T-helper 2 cell (primary cell): ENCODE measurements at regions not wholly inside any gene's neighbourhood (a gene's known extent, or its start where the extent isn't known, plus 50 kb on each side); places are given as distances from the start of the nearest gene placed in this dataset.
A peak's percentile ranks its signal among the peaks of the same experiment; 100 is the strongest.
"Not testable (repeated sequence)": the region's sequence is repeated elsewhere in the genome, so short reads cannot be mapped to it uniquely, and the experiment has no call there.

Source experiments
- DNase-seq, 5 experiments: peaks; one replicate each; pipeline versions ENCODE4 v3.0.0 to v3.0.0-alpha.2; 2012 to 2022

DNA sequence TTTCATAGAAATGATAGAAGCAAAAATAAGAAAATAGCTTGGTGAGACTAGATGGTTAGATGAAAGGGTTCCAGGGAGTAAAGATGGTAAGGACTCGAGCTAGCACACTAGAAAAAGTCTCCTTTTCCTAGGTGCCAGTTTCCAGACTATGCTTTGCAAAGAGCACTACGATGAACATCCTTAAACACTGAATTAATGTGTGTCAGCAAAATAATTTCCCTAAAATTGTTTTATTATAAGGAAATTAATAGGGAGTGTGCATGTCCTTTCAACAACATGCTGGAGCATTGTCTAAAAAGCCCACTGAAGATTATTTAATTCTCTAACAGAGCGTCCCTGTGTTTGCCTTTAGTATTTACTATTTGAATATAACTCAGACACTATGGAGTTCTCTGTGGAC lies 107.4 kb upstream of the NDUFV2 start:
- no peak for DNase-seq

GRCh38 chr18:8996771-8997432 lies 105.6 kb upstream of the NDUFV2 start:
- DNase-seq, result no peak

- no peak for DNase-seq
Measured at GRCh38 chr18:8997634-8998033, 104.9 kb upstream of the NDUFV2 start.

DNA sequence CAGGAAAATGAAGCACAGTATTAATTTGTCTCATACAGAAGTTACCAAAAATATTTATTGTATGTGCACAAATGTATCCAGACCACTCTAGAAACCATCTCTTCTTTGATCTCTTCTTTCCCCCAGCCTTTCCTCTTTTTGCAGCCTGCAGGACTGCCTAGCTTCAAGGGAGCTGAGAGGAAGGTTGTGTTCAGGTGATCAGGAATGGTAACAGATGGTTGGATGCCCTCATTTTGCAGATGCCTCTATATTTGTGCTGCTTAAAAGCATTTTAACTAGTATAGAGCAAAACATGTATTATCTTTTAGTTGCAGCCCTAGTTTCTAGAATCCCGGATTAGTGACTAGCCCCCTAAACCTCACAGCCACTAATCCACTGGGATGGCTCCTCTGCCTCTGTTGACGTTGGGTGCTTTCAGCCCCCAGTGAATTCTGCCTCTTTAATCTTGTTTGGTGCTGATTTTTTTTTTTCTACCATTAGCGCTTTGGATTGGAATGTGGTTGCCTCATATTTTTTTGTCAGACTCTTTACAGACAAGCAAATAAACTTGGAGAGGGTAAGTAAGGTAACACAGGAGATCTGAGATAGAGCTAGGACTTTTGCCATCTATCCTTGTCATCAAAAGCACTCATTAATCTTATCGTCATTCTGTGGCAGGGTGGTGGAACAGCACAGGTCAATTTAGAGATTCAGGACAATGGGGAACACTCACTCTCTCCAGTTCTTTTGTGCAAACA lies 103.8 kb upstream of the NDUFV2 start:
- DNase-seq, result no peak

DNA sequence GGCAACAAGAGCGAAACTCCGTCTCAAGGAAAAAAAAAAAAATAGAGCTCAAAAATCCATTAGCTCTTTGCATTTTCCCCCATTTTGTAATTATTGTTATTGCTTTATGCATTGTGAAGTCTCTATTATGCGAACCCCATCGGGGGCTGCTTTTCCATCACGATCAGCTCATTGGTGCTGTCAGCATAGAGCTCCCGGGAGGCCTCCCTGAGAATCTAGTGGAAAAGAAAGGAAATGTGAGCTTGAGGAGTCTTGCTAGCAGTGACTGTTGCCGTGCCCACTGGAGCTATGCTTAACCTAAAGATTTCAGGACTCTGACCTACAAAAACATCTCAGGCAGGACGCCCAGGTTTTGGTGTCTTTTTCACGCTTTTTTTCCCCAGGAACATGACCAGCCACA lies 102.6 kb upstream of the NDUFV2 start:
- DNase-seq, result no peak

GRCh38 chr18:9000733-9001132 lies 101.8 kb upstream of the NDUFV2 start:
- DNase-seq, result no peak

DNA sequence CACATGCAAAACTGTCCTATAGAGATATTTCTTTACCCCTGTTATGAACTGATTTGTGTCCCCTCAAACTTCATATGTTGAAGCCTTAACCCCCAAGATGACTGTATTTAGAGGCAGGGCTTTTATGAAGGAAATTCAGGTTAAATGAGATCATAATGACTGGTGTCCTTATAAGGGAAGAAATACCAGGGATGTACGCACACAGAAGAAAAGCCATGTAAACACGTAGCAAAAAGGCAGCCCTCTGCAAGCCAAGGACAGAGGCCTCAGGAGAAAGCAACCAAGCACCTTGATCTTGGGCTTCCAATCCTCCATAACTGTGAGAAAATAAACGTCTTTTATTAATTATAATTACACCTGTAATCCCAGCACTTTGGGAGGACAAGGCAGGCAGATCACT lies 101.3 kb upstream of the NDUFV2 start:
- DNase-seq, result no peak

DNA sequence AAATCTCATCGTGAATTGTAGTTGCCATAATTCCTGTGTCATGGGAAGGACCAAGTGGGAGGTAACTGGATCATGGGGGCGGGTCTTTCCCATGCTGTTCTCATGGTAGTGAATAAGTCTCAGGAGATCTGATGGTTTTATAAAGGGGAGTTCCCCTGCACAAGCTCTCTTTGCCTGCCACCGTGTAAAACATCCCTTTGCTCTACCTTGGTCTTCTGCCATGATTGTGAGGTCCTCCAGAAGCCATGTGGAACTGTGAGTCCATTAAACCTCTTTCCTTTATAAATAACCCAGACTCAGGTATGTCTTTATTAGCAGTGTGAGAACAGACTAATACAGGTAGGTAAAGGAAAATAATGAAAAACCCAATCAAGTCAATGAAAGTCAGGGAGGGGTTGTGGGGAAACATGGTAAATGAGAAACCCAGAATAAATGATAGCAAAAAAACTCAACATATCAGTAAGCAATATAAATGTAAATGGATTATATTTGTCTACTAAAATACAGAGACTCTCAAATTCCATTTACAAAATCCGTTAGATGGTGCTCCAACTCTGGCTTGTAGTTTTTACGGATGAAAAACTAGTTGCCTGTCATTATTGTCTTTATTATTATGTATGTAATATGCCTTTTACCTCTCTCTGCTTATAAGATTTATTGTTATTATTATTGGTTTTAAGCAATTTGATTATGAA lies 98.9 kb upstream of the NDUFV2 start:
- no peak for DNase-seq

DNA sequence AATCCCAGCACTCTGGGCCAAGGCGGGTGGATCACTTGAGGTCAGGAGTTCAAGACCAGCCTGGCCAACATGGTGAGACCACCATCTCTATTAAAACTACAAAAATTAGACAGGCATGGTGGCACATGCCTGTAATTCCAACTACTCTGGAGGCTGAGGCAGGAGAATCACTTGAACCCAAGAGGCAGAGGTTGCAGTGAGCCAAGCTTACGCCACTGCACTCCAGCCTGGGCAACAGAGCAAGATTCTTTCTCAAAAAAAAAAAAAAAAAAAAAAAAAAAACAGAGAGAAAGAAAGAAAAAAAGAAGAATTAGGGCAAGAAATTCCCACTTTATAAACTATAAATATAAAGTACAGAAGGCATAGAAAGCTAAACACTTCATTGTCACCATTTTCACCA lies 98.2 kb upstream of the NDUFV2 start:
- not testable (repeated sequence) for DNase-seq

- DNase-seq, result not testable (repeated sequence)
Measured at GRCh38 chr18:9007700-9008099, 94.8 kb upstream of the NDUFV2 start.

GRCh38 chr18:9008200-9008708 lies 94.2 kb upstream of the NDUFV2 start:
- DNase-seq, result no peak

- no peak for DNase-seq
Measured at GRCh38 chr18:9008709-9009635, 93.5 kb upstream of the NDUFV2 start.

DNA sequence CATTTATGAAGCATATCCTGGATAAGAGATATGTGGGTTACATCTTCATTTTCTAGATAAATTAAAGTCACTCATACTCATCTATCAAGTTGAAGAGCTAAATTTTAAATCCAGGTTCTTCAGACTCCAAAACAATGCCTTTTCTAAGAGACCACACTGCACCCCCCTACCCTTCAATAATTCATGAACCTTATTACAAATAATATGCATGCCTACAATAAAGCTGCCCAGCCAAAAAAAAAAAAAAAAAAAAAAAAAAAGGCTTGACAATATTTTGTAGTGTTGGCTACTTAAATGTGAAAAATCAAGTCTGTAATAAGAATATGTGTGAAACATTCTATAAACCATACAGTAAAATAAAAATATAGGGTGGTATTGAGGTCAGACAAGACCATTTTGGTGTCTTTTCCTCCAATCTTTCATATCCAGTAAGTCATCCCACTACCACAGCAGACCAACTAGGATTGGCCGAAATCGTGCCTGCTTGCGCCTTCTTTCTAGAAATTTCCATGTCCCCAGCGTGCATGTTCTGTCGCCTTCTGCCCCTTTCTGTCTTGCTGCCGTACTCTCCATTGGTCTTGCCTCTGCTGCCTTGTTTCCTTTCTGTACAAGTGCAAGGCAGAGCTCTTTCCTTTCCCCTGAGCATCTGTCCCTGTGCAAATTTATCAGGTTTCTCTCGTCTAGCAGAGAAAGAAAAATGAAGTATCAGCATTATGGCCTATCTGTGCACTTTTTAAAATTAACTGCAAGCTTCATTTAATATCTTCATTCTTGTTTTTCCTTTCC lies 92.6 kb upstream of the NDUFV2 start:
- no peak for DNase-seq

GRCh38 chr18:9011431-9011830 lies 91.1 kb upstream of the NDUFV2 start:
- DNase-seq, result no peak

GRCh38 chr18:9013926-9014373 lies 88.5 kb upstream of the NDUFV2 start:
- DNase-seq, result no peak

DNA sequence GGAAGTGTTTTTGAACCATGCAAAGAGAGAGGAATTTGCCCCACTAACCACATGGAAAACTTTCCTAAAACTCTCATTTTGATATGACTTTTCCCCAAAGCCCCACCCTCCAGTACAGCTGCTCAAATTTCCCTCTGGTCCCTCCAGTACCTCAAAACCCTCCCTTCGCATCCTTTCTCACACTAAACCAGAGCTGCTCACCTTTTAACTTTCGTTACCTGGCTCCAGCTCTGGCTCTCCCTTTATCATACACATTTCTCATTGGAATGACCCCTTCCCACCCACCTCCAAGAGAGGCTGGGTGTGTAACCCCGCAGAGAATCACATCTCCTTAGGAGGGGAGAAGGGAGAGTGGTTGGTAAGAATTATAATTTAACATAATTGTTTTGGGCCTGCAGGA lies 86.8 kb upstream of the NDUFV2 start:
- no peak for DNase-seq

GRCh38 chr18:9016633-9017166 lies 85.8 kb upstream of the NDUFV2 start:
- no peak for DNase-seq

DNA sequence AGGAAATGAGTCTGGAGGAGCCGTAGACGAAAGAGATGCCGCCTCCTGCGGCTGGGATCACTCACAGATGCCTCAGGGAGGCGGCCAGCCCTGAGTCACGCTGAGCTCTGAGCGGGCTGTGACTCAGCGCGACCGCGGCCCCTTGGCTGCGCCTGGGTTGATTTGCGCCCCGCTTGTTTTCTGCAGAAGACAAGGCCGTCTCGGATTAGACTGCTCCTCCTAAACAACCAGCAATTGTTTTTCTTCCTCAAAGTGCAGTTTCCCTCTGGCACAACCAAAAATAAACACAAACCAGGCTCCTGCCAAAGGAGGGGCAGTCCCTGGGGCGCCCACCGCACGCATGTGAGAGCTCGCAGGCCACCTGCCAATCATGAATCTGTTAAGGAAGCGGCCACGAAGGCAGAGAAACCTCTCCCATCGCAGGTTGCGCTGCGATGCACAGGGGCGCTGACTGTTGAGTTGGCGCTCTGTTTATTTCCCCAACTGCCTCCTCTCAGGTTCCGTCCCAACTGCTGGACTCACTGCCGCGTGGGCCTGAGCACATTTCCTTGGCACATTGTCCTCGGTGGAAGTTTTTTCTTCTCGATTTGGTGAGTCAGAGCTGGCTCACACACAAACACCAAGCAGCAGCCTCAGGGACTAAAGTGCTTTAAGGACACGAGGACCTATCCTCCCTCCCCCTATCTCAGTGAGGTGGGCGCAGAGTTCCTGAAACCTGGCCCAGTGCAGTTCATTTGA lies 85.2 kb upstream of the NDUFV2 start:
- peak in 2 of 5 experiments; percentile 56 to 78 for DNase-seq

DNA sequence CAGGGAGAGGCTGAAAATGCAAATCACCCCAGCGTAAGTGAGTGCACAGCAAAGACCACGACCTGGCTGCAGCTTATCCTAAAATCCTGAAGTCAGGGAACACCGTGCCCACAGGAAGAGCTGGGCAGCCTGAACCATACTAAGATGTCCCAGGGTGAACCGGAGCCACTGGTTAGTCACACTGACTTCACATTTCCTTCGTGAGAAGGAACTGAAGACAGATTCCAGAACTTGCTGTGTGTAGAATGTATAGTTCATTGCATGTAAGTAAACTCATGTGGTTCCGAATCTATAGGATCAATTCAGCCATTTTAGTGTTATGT lies 84.6 kb upstream of the NDUFV2 start:
- no peak for DNase-seq

DNA sequence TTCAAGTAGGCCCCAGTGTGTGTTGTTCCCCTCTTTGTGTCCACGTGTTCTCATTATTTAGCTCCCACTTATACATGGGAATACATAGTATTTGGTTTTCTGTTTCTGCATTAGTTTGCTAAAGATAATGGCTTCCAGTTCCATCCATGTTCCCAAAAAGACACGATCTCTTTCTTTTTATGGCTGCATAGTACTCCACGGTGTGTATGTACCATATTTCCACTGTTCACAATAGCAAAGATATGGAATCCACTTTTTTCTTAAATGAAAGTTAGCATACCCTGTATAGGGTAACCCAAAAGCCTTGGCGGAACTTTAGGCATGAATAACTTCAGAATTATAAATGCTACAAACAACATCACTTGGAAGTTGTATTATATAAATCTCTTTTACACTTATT lies 83.4 kb upstream of the NDUFV2 start:
- DNase-seq, result no peak

- no peak for DNase-seq
Measured at GRCh38 chr18:9020221-9020620, 82.3 kb upstream of the NDUFV2 start.
